IPS DF 6.9 (cell line): ENCODE measurements at regions not wholly inside any gene's neighbourhood (a gene's known extent, or its start where the extent isn't known, plus 50 kb on each side); places are given as distances from the start of the nearest gene placed in this dataset.

ENCODE experiments used
- DNase-seq: peaks from one replicate; pipeline ENCODE4 v3.0.0-alpha.2; 2013; ENCODE audit warnings: low read depth, low spot score
- H3K27ac ChIP-seq: one replicate; pipeline ENCODE4 v1.5.1; 2013; ENCODE audit warnings: low read length, control low read depth
- H3K27me3 ChIP-seq: 2 replicates; pipeline ENCODE4 v1.6.1; 2013; ENCODE audit warnings: mild to moderate bottlenecking, low read length; ENCODE audit not compliant: control insufficient read depth, insufficient read depth
- H3K36me3 ChIP-seq: 2 replicates; pipeline ENCODE4 v1.6.1; 2013; ENCODE audit warnings: low read length; ENCODE audit not compliant: control insufficient read depth, insufficient read depth
- H3K4me1 ChIP-seq: 2 replicates; pipeline ENCODE4 v1.6.1; 2013; ENCODE audit warnings: low read length; ENCODE audit not compliant: control insufficient read depth, insufficient read depth
- H3K4me3 ChIP-seq: 2 replicates; pipeline ENCODE4 v1.5.1; 2013; ENCODE audit warnings: mild to moderate bottlenecking, low read length
- H3K9me3 ChIP-seq: 2 replicates; pipeline ENCODE4 v1.6.1; 2013; ENCODE audit warnings: low read length, inconsistent platforms; ENCODE audit not compliant: control insufficient read depth, insufficient read depth
- WGBS: extraction: QIAGEN DNeasy Blood & Tissue Kit; methylation state at CpG from one replicate; pipeline ENCODE4 v1.1.7; 2013; ENCODE audit warnings: mixed read lengths, missing lambda C conversion rate; ENCODE audit not compliant: insufficient read length, insufficient coverage; 5-methylcytosine and 5-hydroxymethylcytosine counted together

DNA sequence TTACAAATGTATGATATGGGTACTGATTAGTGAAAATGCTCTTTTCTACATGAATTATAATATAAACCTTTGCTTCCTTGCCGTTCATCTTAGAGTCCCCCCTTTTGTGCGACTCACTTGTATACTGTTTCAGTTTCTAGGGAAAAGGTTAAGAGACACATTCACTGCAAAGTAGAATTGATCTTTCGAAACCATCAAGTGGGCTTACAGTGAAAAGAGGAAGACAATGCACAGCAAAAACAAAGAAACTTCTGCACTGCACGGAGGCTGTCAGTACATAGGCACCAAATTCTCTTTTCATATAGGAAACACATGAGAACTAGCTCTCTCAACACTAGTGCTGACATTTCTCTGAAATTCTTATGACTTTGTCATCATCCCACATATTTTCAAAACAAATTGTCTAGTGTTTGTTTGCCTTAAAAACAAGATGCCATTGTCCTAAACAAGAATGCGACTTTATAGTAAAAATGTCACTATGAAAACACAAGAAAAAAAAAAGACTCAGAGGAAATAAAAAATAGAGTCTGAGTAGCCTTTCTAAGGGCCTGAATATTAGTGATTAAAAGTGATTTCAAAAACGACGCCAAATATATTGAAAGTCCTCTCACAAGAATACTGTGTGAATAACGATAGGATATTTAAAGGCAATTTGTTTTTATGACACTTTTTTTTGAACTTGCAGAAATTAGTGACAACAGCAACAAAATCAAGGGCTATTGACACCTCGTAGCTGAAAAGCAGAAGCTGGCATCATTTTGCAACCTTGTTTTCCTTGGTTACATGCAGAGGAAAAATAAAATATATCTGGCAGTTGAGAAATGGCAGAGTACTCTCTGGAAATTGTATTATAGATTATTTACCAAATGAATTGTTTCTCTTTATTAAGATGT, 827.0 kb downstream of the BCL11A start:
- no peak overlapping the region for H3K4me3 ChIP-seq
- H3K27me3 ChIP-seq, result no peaks in the 10 kb centered on the region
- no CpG with 5 or more reads among the region's 9 CpGs for WGBS
- no peak overlapping the region for H3K27ac ChIP-seq
- no peaks in the 10 kb centered on the region for H3K36me3 ChIP-seq
- no peaks in the 10 kb centered on the region for H3K4me1 ChIP-seq
- no peak for DNase-seq
- no peaks in the 10 kb centered on the region for H3K9me3 ChIP-seq

DNA sequence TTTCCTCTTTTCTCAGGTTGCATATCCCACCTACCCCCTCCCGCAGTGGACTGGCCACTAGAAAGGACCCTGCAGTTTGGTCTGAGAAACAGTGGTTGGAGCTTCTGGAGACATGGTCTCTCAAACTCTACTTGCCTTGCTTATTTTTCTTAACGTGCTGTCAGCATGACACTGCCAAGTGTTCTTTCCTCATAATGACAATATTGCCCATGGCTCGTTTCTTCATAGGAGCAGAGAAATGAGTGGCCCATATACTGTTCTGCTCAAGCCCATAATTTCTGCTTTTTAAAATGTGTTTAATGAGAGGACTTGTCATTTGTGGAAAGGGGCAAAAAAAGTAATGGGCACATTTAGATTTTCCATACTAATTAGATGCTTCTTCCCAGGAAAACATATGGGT, 828.7 kb downstream of the BCL11A start:
- no peaks in the 10 kb centered on the region for H3K36me3 ChIP-seq
- H3K27ac ChIP-seq, result no peak overlapping the region
- H3K27me3 ChIP-seq, result no peaks in the 10 kb centered on the region
- H3K9me3 ChIP-seq, result no peaks in the 10 kb centered on the region
- H3K4me1 ChIP-seq, result no peaks in the 10 kb centered on the region
- no peak overlapping the region for H3K4me3 ChIP-seq
- no peak for DNase-seq
- no CpG with 5 or more reads among the region's 3 CpGs for WGBS

DNA sequence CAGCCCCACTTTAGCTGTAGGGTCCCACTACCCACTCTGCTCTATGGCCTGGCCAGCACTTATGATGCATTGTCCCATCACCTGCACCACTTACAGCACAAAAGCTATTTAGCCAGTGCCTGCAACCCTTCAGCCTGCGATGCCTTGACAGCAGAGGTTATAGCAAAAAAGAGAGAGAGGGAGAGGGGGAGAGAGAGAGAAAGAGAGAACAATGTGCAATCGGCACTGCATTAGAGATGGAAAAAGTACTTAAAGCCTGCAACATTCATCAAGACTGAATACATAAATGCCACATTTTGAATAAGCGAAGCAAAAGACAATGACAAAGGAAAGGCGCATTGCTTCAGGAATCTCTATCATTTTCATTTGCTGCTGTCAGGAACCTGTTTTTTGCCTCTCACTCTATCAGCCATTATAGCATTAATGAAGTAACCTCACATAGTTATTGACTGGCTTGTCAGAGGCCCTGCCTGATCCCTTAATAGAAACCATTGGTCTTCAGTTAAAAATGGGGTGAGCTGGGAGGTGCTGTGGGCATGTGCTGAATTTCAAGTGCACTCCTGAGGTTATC, 833.1 kb downstream of the BCL11A start:
- Histone ChIP-seq H3K27me3 (no peaks in the 10 kb centered on the region), H3K4me1 (no peaks in the 10 kb centered on the region), H3K27ac (no peak overlapping the region), H3K4me3 (no peak overlapping the region), H3K36me3 (no peaks in the 10 kb centered on the region), H3K9me3 (no peaks in the 10 kb centered on the region)
- no CpG with 5 or more reads among the region's 4 CpGs for WGBS
- no peak for DNase-seq

DNA sequence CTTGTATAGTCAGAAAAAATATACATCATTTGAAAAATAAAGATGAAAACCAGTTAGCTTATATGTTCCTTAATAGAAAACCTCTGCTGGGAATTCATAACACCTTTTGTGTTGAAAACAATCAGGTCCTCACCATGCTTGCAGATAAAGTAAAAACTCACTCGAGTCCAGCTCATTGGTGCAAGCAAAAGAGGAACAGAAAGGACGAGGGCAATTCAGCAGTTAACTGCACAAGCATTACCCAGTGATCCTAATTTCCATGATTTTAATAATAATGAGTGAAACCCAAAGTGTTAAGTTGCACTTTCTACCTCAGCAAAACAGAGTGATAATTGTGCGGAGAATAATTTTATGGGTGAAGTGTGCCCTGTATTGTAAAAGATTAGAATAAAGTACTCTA, 839.9 kb downstream of the BCL11A start:
- H3K9me3 ChIP-seq, result no peaks in the 10 kb centered on the region
- no peaks in the 10 kb centered on the region for H3K36me3 ChIP-seq
- no peak overlapping the region for H3K27ac ChIP-seq
- WGBS, result no CpG with 5 or more reads among the region's 3 CpGs
- no peak overlapping the region for H3K4me3 ChIP-seq
- no peaks in the 10 kb centered on the region for H3K27me3 ChIP-seq
- no peak for DNase-seq
- no peaks in the 10 kb centered on the region for H3K4me1 ChIP-seq

DNA sequence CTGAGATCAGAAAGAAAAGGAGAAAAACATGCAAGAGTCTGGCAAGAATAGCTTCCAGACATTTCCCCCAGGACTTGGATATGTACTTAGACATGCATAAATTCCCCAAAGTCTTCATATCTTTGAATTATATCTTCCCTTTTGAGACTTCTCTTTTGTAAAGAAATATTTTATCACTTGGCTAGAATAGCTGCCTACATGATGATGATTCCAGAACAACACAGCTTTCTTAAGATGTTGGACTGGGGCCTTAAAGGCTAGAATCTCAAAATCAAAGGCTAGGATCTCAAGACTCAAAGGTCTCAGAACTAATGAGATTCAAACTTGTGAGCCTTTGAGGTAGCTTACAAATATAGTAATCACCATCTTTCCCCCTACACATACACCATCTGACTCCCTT, 842.3 kb downstream of the BCL11A start:
- no peaks in the 10 kb centered on the region for H3K9me3 ChIP-seq
- H3K27me3 ChIP-seq, result no peaks in the 10 kb centered on the region
- no peaks in the 10 kb centered on the region for H3K36me3 ChIP-seq
- H3K4me1 ChIP-seq, result no peaks in the 10 kb centered on the region
- DNase-seq, result no peak
- no peak overlapping the region for H3K4me3 ChIP-seq
- H3K27ac ChIP-seq, result no peak overlapping the region

DNA sequence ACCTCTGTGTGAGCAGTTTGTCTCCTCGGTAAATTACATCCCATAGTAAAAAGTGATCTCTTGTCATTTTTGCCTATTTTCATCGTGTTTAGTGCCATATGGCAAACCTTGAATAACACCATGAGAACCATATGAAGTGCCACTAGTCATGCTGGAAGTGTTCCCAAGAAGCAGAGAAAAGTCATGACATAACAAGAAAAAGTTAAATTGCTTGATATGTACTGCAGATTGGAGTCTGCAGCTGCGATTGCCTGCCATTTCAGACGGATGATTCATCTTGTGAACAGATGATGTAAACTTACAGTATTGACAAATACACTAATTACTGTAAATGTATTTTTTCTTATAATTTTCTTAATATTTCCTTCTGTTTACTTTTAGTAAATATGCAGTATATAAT, 846.7 kb downstream of the BCL11A start:
- H3K27ac ChIP-seq, result no peak overlapping the region
- H3K4me1 ChIP-seq, result no peaks in the 10 kb centered on the region
- H3K36me3 ChIP-seq, result no peaks in the 10 kb centered on the region
- DNase-seq, result no peak
- no peaks in the 10 kb centered on the region for H3K27me3 ChIP-seq
- H3K4me3 ChIP-seq, result no peak overlapping the region
- no CpG with 5 or more reads among the region's 4 CpGs for WGBS
- H3K9me3 ChIP-seq, result no peaks in the 10 kb centered on the region

DNA sequence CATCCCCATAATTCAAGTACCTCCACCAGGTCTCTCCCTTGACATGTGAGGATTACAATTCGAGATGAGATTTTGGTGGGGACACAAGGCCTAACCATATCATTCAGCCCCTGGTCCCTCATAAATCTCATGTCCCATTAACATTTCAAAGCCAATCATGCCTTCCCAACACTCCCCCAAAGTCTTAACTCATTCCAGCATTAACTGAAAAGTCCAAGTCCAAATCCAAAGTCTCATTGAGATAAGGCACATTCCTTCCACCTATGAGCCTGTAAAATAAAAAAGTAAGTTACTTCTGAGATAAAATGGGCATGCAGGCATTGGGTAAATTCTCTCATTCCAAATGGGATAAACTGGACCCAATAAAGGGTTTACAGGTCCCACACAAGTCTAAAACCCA, 849.7 kb downstream of the BCL11A start:
- Histone ChIP-seq H3K9me3 (no peaks in the 10 kb centered on the region), H3K4me1 (no peaks in the 10 kb centered on the region), H3K27ac (no peak overlapping the region), H3K4me3 (no peak overlapping the region), H3K36me3 (no peaks in the 10 kb centered on the region), H3K27me3 (no peaks in the 10 kb centered on the region)
- DNase-seq, result no peak
- WGBS, result no CpG with 5 or more reads among the region's 1 CpG

DNA sequence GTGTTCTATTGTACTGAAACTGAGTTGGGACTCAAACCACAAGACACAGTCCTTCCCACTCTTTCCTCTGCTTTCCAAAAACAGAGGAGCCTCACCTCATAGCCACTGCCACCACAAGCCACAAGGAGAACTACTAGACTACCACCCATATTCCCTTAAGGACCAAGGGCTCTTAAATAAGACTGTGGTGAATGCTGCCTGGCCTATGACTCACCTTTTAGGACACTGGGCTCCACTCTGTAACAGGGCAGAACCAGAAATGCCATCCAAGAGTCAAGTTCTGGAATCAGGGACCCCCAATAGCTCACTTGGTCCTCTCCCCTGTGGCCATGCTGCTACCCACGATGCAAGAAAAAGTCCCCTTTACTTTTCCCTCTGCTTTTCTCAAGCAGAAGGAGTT, 851.4 kb downstream of the BCL11A start:
- Histone ChIP-seq H3K4me1 (no peaks in the 10 kb centered on the region), H3K9me3 (no peaks in the 10 kb centered on the region)
- no CpG with 5 or more reads among the region's 1 CpG for WGBS

DNA sequence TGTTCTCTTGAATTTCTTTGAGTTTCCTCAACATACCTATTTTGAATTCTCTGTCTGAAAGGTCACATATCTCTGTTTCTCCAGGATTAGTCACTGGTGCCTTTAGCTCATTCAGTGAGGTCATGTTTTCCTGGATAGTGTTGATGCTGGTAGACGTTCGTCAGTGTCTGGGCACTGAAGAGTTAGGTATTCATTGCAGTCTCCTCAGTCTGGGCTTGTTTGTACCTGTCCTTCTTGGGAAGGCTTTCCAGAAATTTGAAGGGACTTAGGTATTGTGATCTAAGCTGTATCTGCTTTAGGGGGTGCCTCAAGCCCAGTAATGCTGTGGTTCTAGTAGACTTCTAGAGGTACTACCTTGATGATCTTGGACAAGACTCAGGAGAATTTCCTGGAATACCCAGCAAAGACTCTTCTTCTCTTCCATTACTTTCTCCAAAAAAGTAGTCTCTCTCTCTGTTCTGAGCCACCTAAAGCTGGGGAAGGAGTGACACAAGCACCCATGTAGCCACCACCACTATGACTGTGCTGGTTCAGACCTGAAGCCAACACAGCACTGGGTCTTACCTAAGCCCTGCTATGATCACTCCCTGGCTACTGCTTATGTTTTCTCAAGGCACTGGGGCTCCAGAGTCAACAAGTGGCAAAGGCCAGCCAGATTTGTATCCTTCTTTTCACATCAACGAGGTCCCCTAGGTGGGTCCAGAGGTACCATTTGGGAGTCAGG, 852.0 kb downstream of the BCL11A start:
- WGBS, result no CpG with 5 or more reads among the region's 3 CpGs
- Histone ChIP-seq H3K27ac (no peak overlapping the region), H3K9me3 (no peaks in the 10 kb centered on the region), H3K36me3 (no peaks in the 10 kb centered on the region), H3K4me3 (no peak overlapping the region), H3K27me3 (no peaks in the 10 kb centered on the region), H3K4me1 (no peaks in the 10 kb centered on the region)
- no peak for DNase-seq

More for the DNA sequence above, 851.4 kb downstream of the BCL11A start:
- Histone ChIP-seq H3K27ac (no peak overlapping the region), H3K36me3 (no peaks in the 10 kb centered on the region), H3K27me3 (no peaks in the 10 kb centered on the region), H3K4me3 (no peak overlapping the region)
- DNase-seq, result no peak

DNA sequence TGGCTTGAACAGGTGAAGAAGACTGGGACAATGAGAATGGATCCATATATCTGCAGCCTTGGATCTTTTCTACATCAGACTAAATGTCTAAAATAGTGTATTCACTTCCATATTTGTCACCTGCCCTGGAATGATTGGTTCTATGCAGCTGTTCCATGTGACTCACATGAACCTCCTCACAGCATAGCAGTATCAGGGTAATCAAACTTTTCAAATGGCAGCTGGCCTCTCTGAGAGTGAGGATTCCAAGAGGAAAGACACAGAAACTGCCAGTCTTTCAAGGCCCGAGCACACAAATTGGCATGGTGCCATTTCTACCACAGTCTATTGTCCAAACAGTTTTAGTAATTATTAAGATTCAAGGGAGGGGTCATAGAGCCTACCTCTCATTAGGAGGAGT, 859.3 kb downstream of the BCL11A start:
- Histone ChIP-seq H3K4me1 (no peaks in the 10 kb centered on the region), H3K9me3 (no peaks in the 10 kb centered on the region), H3K27me3 (no peaks in the 10 kb centered on the region), H3K36me3 (no peaks in the 10 kb centered on the region), H3K27ac (no peak overlapping the region), H3K4me3 (no peak overlapping the region)
- DNase-seq, result no peak
- WGBS, result no CpG with 5 or more reads among the region's 1 CpG
